Left ventricle myocardium inferior (tissue), 1 donor: ENCODE measurements at regions not wholly inside any gene's neighbourhood (a gene's known extent, or its start where the extent isn't known, plus 50 kb on each side); places are given as distances from the start of the nearest gene placed in this dataset.

Experiments
- DNase-seq: peaks from one replicate; pipeline ENCODE4 v3.0.0-alpha.2; 2020
- H3K27ac ChIP-seq: fragments of 200-600 bp; replicated peaks from 2 replicates; pipeline ENCODE4 v1.8.0; 2021
- H3K27me3 ChIP-seq: fragments of 200-600 bp; 2 replicates; pipeline ENCODE4 v1.8.0; 2021; ENCODE audit warnings: low read depth
- H3K36me3 ChIP-seq: fragments of 200-600 bp; 2 replicates; pipeline ENCODE4 v1.8.0; 2021
- H3K4me1 ChIP-seq: fragments of 200-600 bp; 2 replicates; pipeline ENCODE4 v1.8.0; 2021
- H3K4me3 ChIP-seq: fragments of 200-600 bp; 2 replicates; pipeline ENCODE4 v1.8.0; 2021; ENCODE audit warnings: mild to moderate bottlenecking, moderate library complexity
- H3K9me3 ChIP-seq: fragments of 200-600 bp; replicated peaks from 2 replicates; pipeline ENCODE4 v1.8.0; 2021
- intact Hi-C: fragments of 100-400 bp; cut with micrococcal nuclease; formaldehyde crosslinking; loops from one replicate; pipeline ENCODE4 v1.11.0; 2022
- TF ChIP-seq, protein P1 (sequence below): fragments of 200-600 bp; IDR thresholded peaks from 2 replicates; pipeline ENCODE4 v1.8.0; 2021; ENCODE audit warnings: antibody characterized with exemption, mild to moderate bottlenecking, borderline replicate concordance
- donor health status: DM: no; HTN: yes; CAD: no; lungs with severe emphysema.

DNA sequence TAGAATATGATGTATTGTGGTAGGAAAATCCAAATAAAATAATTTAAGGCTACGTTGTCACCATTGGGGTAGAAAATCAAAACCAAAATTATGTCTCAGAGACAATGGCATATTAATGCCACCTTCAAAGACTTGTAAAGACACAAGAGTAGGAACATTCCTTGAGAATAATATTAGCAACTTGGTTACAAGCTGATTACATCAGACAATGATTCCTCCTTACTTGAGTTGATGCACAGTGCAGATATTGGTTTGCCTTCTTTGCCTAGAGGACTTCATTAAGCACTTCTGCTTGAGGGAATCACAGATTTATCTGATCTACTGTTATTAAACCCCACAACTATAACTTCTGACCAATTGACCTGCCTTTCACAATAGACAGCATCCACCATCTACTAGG lies 500.2 kb downstream of the CDH9 start:
- H3K4me1 ChIP-seq: no peaks in the 10 kb centered on the region
- intact Hi-C loops: no loop called here
- H3K9me3 ChIP-seq: peaks cover 31% of the 10 kb centered on the region
- TF ChIP-seq, protein P1, sequence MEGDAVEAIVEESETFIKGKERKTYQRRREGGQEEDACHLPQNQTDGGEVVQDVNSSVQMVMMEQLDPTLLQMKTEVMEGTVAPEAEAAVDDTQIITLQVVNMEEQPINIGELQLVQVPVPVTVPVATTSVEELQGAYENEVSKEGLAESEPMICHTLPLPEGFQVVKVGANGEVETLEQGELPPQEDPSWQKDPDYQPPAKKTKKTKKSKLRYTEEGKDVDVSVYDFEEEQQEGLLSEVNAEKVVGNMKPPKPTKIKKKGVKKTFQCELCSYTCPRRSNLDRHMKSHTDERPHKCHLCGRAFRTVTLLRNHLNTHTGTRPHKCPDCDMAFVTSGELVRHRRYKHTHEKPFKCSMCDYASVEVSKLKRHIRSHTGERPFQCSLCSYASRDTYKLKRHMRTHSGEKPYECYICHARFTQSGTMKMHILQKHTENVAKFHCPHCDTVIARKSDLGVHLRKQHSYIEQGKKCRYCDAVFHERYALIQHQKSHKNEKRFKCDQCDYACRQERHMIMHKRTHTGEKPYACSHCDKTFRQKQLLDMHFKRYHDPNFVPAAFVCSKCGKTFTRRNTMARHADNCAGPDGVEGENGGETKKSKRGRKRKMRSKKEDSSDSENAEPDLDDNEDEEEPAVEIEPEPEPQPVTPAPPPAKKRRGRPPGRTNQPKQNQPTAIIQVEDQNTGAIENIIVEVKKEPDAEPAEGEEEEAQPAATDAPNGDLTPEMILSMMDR: no peak
- DNase-seq: no peak
- no peak overlapping the region for H3K27ac ChIP-seq
- H3K27me3 ChIP-seq: no peaks in the 10 kb centered on the region
- H3K36me3 ChIP-seq: no peaks in the 10 kb centered on the region
- no peak overlapping the region for H3K4me3 ChIP-seq

DNA sequence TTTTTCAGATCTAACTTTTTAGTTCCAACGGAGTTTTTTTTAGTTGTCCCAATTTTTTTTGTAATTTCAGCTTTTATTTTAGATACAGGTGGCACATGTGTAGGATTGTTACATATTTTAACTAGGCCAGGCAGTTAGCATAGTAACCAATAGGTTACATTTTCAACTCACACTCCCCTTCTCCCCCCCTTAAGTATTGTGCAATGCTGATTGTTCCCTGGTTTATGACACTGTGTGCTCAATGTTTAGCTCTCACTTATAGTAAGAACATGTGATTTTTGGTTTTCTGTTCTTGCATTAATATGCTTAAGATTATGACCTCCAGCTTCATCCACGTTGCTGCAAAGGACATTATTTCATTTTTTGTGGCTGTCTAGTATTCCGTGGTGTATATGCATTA lies 503.2 kb downstream of the CDH9 start:
- TF ChIP-seq, protein P1: no peak
- no peak for DNase-seq
- peaks cover 5% of the 10 kb centered on the region for H3K9me3 ChIP-seq
- no peaks in the 10 kb centered on the region for H3K27me3 ChIP-seq
- H3K4me1 ChIP-seq: no peaks in the 10 kb centered on the region
- H3K4me3 ChIP-seq: no peak overlapping the region
- no peaks in the 10 kb centered on the region for H3K36me3 ChIP-seq
- intact Hi-C loops: no loop called here
- H3K27ac ChIP-seq: no peak overlapping the region

DNA sequence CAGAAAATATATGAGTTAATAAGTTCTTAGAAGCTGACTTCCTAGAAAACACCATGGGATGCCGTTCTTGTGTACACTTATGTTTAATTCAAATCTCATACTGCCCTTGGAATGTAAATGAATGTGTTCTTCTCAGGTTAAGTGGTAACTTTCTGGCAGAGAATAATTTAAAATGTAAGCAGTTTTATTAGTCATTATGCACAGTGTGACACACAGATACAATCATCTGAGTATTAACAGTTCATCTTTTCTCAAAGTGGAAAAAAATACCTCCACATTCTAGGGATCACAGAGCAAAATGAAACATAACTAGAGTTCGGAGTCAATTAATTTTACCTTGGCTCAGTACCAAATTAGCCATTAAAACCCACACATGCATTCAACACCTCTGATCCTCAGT lies 508.1 kb downstream of the CDH9 start:
- no peaks in the 10 kb centered on the region for H3K36me3 ChIP-seq
- intact Hi-C loops: no loop called here
- DNase-seq: no peak

DNA sequence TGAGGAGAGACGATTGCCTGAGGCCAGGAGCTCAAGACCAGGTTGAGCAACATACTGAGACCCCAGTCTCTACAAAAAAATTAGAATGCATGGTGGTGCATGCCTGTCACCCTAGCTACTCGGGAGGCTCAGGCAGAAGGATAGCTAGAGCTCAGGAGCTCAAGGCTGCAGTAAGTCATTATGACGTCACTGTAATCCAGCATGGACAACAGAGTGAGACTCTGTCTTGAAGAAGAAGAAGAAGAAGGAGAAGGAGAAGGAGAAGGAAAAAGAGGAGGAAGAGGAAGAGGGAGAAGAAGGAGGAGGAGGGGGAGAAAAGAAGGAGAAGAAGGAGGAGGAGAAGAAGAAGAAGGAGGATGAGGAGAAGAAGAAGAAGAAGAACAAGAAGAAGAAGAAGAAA lies 519.1 kb downstream of the CDH9 start:
- intact Hi-C loops: no loop called here
- TF ChIP-seq, protein P1: no peak
- H3K4me3 ChIP-seq: no peak overlapping the region
- no peak overlapping the region for H3K27ac ChIP-seq
- H3K36me3 ChIP-seq: no peaks in the 10 kb centered on the region
- no peaks in the 10 kb centered on the region for H3K4me1 ChIP-seq
- H3K9me3 ChIP-seq: peaks cover 17% of the 10 kb centered on the region
- DNase-seq: no peak
- H3K27me3 ChIP-seq: no peaks in the 10 kb centered on the region

More for the DNA sequence above, 508.1 kb downstream of the CDH9 start:
- Histone ChIP-seq H3K27me3 (no peaks in the 10 kb centered on the region), H3K4me3 (no peak overlapping the region), H3K27ac (no peak overlapping the region), H3K9me3 (peaks cover 17% of the 10 kb centered on the region), H3K4me1 (no peaks in the 10 kb centered on the region)
- TF ChIP-seq, protein P1: no peak

DNA sequence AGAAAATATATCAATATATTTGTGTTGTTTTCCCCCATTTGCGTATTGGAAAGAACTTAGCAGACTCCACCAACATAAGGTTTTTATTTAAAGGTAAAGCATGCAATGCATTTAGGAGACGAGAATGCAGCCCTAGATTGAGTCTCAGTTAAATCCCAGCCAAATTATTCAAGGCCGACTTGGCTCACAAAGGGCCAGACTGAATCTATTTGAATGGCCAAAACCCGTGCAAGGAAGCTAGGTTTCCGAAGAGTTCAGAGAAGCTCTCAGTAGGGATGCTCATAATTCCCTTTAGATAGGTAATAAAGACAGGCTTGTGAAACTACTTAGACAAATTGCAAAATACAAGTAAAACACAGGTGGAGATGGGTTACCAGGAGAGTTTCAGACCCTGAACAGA lies 520.3 kb downstream of the CDH9 start:
- TF ChIP-seq, protein P1: no peak
- no peak overlapping the region for H3K4me3 ChIP-seq
- H3K27ac ChIP-seq: no peak overlapping the region
- H3K36me3 ChIP-seq: no peaks in the 10 kb centered on the region
- H3K27me3 ChIP-seq: no peaks in the 10 kb centered on the region
- no peak for DNase-seq
- peaks cover 10% of the 10 kb centered on the region for H3K9me3 ChIP-seq
- intact Hi-C loops: no loop called here
- H3K4me1 ChIP-seq: no peaks in the 10 kb centered on the region

DNA sequence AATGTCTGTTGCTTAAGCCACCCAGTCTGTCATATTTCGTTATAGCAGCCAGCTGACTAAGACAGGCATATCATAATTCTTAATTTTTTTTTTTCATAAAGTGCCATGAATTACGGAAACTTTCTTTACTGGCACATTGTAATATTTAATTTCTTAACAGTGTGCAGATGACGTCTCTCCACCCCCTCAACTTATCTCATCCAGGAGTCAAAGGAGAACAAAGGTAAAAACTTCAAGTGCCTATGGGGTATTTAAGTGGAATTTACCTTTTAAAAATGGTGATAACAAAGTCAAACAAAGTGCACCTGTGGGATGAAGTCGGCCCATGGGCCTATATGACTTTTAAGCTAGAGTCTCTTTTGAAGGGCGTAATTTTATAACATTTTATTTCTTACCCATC lies 539.4 kb downstream of the CDH9 start:
- H3K4me1 ChIP-seq: no peaks in the 10 kb centered on the region
- intact Hi-C loops: no loop called here
- TF ChIP-seq, protein P1: no peak
- no peaks in the 10 kb centered on the region for H3K27me3 ChIP-seq
- no peaks in the 10 kb centered on the region for H3K36me3 ChIP-seq
- H3K27ac ChIP-seq: no peak overlapping the region
- no peak for DNase-seq
- no peak overlapping the region for H3K4me3 ChIP-seq
- H3K9me3 ChIP-seq: peaks cover 12% of the 10 kb centered on the region
